Caco-2 (cell line): ENCODE measurements at regions not wholly inside any gene's neighbourhood (a gene's known extent, or its start where the extent isn't known, plus 50 kb on each side); places are given as distances from the start of the nearest gene placed in this dataset.

Experiments
- BruUV-seq: library from RNA; stranded (reverse); fragments of 400-500 nt; replicated peaks from 2 replicates; lab custom pipeline; 2021; lab: Mats Ljungman, UMichigan
- CTCF ChIA-PET: fragments of 300-600 bp; sonication (Branson Sonifier 250); formaldehyde crosslinking; loops from one replicate; lab custom pipeline; 2022; ENCODE audit warnings: antibody characterized with exemption; lab: Charles Lee
- POLR2A ChIA-PET: fragments of 300-600 bp; sonication (Branson Sonifier 250); formaldehyde crosslinking; loops from one replicate; lab custom pipeline; 2022; ENCODE audit warnings: antibody characterized with exemption; lab: Charles Lee
- DNase-seq, 2 experiments: peaks; one replicate each; pipeline versions ENCODE4 v3.0.0 to v3.0.0-alpha.2; 2020 to 2022
- H3K27me3 ChIP-seq: replicated peaks from 2 replicates; pipeline ENCODE4 v1.6.0; 2011; ENCODE audit warnings: low read length; ENCODE audit not compliant: control insufficient read depth, insufficient read depth
- H3K36me3 ChIP-seq: 2 replicates; pipeline ENCODE4 v1.5.1; 2011; ENCODE audit warnings: low read length; ENCODE audit not compliant: control insufficient read depth, insufficient read depth
- H3K4me1 ChIP-seq: fragments of 250-450 bp; sonication (Bioruptor Pico); 2 replicates; pipeline ENCODE4 v1.5.1; 2020; ENCODE audit warnings: mild to moderate bottlenecking
- H3K4me3 ChIP-seq: 2 replicates; pipeline ENCODE4 v1.5.1; 2011; ENCODE audit warnings: low read depth, mild to moderate bottlenecking, control low read depth, low read length
- H3K9me3 ChIP-seq: fragments of 250-450 bp; sonication (Bioruptor Pico); 2 replicates; pipeline ENCODE4 v1.5.1; 2020; ENCODE audit warnings: mild to moderate bottlenecking, moderate library complexity
- H3K27ac Mint-ChIP-seq: one replicate; pipeline ENCODE4 v1.8.0; 2022; ENCODE audit warnings: mixed read lengths; ENCODE audit not compliant: unreplicated experiment
- H3K27me3 Mint-ChIP-seq: one replicate; pipeline ENCODE4 v1.8.0; 2022; ENCODE audit warnings: mixed read lengths; ENCODE audit not compliant: insufficient read depth, unreplicated experiment
- H3K36me3 Mint-ChIP-seq: one replicate; pipeline ENCODE4 v1.8.0; 2022; ENCODE audit warnings: mild to moderate bottlenecking, mixed read lengths; ENCODE audit not compliant: insufficient read depth, unreplicated experiment
- H3K4me1 Mint-ChIP-seq: one replicate; pipeline ENCODE4 v1.8.0; 2022; ENCODE audit warnings: low read depth, mixed read lengths; ENCODE audit not compliant: unreplicated experiment
- H3K4me3 Mint-ChIP-seq: one replicate; pipeline ENCODE4 v1.8.0; 2022; ENCODE audit warnings: mild to moderate bottlenecking, moderate library complexity, mixed read lengths; ENCODE audit not compliant: unreplicated experiment
- H3K9me3 Mint-ChIP-seq: one replicate; pipeline ENCODE4 v1.8.0; 2022; ENCODE audit warnings: mixed read lengths; ENCODE audit not compliant: unreplicated experiment
- CTCF ChIP-seq, 2 experiments: fragments of 200-600 bp in 1 of 2; IDR thresholded peaks; 1 replicate in 1 of 2; 2 replicates in 1 of 2; pipeline versions ENCODE4 v1.5.1 to v1.8.0; 2011 to 2022; ENCODE audit warnings: antibody characterized with exemption in 1 of 2, control low read depth in 1 of 2, inconsistent platforms in 1 of 2, low read depth in 1 of 2, low read length in 1 of 2, mild to moderate bottlenecking in 1 of 2, moderate library complexity in 1 of 2; ENCODE audit not compliant: insufficient read depth in 1 of 2, severe bottlenecking in 1 of 2, unreplicated experiment in 1 of 2
- intact Hi-C: fragments of 100-400 bp; cut with micrococcal nuclease; formaldehyde crosslinking; loops from one replicate; pipeline ENCODE4 v1.10.0; 2022; ENCODE audit not compliant: unreplicated experiment

- POLR2A ChIA-PET = no interaction called here
- no peaks in the 10 kb centered on the region for H3K27me3 ChIP-seq
- CTCF ChIA-PET = no interaction called here
- Mint-ChIP-seq H3K36me3 (no peaks in the 10 kb centered on the region), H3K4me1 (no peaks in the 10 kb centered on the region), H3K27me3 (peaks cover under 1% of the 10 kb centered on the region), H3K27ac (no peak overlapping the region), H3K9me3 (peaks cover 7% of the 10 kb centered on the region), H3K4me3 (no peak overlapping the region)
- H3K4me3 ChIP-seq = no peak overlapping the region
- no peaks in the 10 kb centered on the region for H3K9me3 ChIP-seq
- H3K36me3 ChIP-seq = no peaks in the 10 kb centered on the region
- intact Hi-C loops = no loop called here
- H3K4me1 ChIP-seq = no peaks in the 10 kb centered on the region
- no peak for DNase-seq
- no TSS peak for BruUV-seq
- TF ChIP-seq CTCF (IDR thresholded peaks at IDR 0.05; ENCODE audit: insufficient read depth in 1 of 2, low read depth in 1 of 2, low read length in 1 of 2, severe bottlenecking in 1 of 2, unreplicated experiment in 1 of 2) = no peak
Observed at GRCh38 chr15:85960381-85960780, 119.3 kb upstream of the AGBL1 start.

- H3K4me3 ChIP-seq = no peak overlapping the region
- no peaks in the 10 kb centered on the region for H3K9me3 ChIP-seq
- no peak overlapping the region for H3K27ac Mint-ChIP-seq
- BruUV-seq = no TSS peak
- H3K4me1 ChIP-seq = no peaks in the 10 kb centered on the region
- no peaks in the 10 kb centered on the region for H3K36me3 ChIP-seq
- H3K36me3 Mint-ChIP-seq = no peaks in the 10 kb centered on the region
- TF ChIP-seq CTCF (IDR thresholded peaks at IDR 0.05; ENCODE audit: insufficient read depth in 1 of 2, low read depth in 1 of 2, low read length in 1 of 2, severe bottlenecking in 1 of 2, unreplicated experiment in 1 of 2) = no peak
- H3K4me3 Mint-ChIP-seq = no peak overlapping the region
- peaks cover 10% of the 10 kb centered on the region for H3K27me3 Mint-ChIP-seq
- intact Hi-C loops = no loop called here
- DNase-seq = no peak
- POLR2A ChIA-PET = no interaction called here
- CTCF ChIA-PET = no interaction called here
- no peaks in the 10 kb centered on the region for H3K27me3 ChIP-seq
- H3K9me3 Mint-ChIP-seq = no peaks in the 10 kb centered on the region
- no peaks in the 10 kb centered on the region for H3K4me1 Mint-ChIP-seq
Observed at GRCh38 chr15:85961821-85962220, 117.8 kb upstream of the AGBL1 start.

- CTCF ChIA-PET = no interaction called here
- H3K9me3 ChIP-seq = no peaks in the 10 kb centered on the region
- Mint-ChIP-seq H3K9me3 (no peaks in the 10 kb centered on the region), H3K4me3 (no peak overlapping the region), H3K4me1 (no peaks in the 10 kb centered on the region), H3K36me3 (no peaks in the 10 kb centered on the region), H3K27me3 (peaks cover 11% of the 10 kb centered on the region), H3K27ac (no peak overlapping the region)
- POLR2A ChIA-PET = no interaction called here
- no TSS peak for BruUV-seq
- H3K36me3 ChIP-seq = no peaks in the 10 kb centered on the region
- intact Hi-C loops = no loop called here
- no peak for DNase-seq
- H3K4me3 ChIP-seq = no peak overlapping the region
- no peaks in the 10 kb centered on the region for H3K27me3 ChIP-seq
- H3K4me1 ChIP-seq = no peaks in the 10 kb centered on the region
- TF ChIP-seq CTCF (IDR thresholded peaks at IDR 0.05; ENCODE audit: insufficient read depth in 1 of 2, low read depth in 1 of 2, low read length in 1 of 2, severe bottlenecking in 1 of 2, unreplicated experiment in 1 of 2) = no peak
Observed at GRCh38 chr15:85963262-85963760, 116.4 kb upstream of the AGBL1 start.
